ENCODE measurements at regions not wholly inside any gene's neighbourhood (a gene's known extent, or its start where the extent isn't known, plus 50 kb on each side); places are given as distances from the start of the nearest gene placed in this dataset.

DNA sequence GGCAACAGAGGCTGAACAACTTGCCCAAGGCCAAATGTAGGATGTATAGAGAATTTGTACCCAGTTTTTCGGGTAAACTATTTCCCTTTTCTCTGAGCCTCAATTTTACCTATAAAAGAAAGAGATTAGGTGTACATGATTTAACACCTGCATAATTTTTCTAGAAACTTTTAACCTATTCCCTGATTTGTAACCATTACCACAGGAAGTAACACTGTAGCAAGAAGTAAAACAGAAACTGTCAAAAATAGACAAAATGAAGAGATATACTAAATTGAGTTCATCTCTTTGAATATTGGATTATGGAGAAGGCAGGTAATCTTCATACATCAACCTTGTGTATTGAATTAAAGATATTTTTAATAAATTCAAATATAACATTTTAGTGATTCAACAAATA, 136.2 kb downstream of the ZC3H11B start:
- DNase-seq (ENCODE audit: low read depth, low spot score), result no peak

GRCh38 chr1:219476116-219476515, 136.8 kb downstream of the ZC3H11B start:
- DNase-seq (ENCODE audit: low read depth, low spot score), result no peak

DNA sequence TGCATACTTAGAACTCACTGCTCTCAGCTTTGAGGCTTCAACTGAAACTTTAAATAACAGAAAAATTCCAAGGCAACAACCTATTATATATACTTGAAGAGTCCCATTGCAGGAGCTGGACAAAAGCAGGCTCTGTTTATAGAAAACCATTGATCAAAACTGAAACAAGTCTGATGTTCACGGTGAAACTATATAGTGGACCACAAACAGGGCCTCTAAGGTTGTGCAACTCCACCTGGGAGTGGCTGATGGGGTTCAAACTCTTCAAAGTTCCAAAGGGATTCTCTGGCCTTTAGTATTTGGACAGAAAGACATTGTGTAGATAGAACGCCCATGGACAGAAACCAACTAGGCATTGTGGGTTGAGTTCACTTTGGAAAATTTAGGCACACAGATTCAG, 140.3 kb downstream of the ZC3H11B start:
- no peak for DNase-seq (ENCODE audit: low read depth, low spot score)

DNA sequence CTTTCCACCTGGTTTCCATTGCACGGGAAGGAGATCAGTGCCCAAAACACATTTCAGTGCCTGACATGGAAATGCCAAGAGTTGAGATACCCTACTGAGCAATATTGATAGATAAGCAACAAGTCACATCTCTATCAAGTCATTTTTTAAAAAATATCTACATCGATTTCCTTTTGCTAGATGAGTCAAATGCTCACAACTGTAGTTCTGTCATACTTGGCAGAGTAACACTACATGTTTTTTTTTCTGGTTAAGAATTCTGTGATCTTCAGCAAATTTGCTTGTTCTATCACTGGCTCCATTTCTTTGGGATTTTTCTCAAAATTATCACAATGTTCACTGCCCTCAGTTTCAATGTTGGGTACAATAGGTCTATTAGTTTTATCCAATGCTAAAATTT, 145.4 kb downstream of the ZC3H11B start:
- DNase-seq (ENCODE audit: low read depth, low spot score), result no peak

- DNase-seq (ENCODE audit: low read depth, low spot score), result no peak
These were observed 146.1 kb downstream of the ZC3H11B start for GRCh38 chr1:219466766-219467165.

DNA sequence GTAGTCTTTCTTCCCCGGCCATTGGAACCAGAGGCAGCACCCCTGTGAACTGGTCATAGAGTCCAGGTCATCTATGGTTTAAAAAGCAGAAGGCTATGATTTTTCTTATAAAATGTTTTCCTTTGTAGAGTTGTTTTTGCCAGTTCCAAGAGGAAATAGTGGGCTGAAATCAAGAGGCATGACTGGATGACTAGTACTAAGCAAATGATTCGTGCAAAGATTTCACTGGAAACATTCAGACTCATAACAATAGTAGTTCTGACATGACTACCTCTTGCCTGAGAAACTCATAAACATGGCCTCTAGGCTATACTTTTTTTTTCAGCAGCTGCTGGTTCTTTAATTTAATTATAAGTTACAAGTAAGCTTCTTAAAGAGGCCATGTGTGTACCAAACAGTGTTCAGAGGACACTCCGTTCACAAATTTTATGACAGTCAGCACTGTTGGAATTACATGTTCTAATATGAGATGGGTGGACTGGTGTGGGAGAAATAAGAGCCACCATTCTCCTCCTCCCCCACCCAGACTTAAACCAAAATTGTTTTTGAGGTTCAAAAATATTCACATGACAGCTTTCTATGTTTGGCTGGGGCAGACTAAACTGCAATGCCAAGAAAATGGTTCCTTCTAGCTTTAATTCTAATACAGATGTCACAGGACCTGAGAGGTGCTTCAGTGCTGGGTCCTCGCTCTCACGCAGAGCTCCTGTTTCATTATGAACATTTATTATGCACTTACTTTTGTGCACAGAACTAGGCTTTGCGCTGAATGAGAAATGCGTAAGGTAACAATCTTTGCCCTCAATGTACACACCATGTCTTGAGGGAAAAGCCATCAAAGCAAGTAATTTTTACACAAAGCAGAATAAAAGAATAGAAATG, 147.5 kb downstream of the ZC3H11B start:
- DNase-seq (ENCODE audit: low read depth, low spot score), result no peak

GRCh38 chr1:219463636-219464035, 149.3 kb downstream of the ZC3H11B start:
- DNase-seq (ENCODE audit: low read depth, low spot score), result no peak

DNA sequence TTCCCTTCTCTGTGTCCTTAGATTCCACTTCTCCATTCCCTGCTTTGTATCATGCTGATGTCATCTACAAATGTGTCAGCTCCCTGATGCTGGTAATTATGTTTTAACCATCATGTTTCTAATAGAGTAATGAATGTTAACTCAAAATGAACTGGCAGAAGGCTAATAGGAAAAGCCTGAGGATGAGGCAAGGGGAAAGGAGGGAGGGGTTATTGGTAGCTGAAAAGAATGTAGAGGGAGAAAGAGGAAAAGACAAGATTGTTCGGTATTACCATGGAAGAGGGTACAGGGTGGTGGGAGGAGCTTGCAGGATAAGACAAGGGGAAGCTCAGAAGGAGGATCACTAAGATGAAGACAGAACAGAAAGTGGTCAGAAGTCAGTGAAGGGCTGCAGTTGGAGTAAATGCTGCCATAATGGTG, 150.9 kb downstream of the ZC3H11B start:
- DNase-seq (ENCODE audit: low read depth, low spot score), result no peak

DNA sequence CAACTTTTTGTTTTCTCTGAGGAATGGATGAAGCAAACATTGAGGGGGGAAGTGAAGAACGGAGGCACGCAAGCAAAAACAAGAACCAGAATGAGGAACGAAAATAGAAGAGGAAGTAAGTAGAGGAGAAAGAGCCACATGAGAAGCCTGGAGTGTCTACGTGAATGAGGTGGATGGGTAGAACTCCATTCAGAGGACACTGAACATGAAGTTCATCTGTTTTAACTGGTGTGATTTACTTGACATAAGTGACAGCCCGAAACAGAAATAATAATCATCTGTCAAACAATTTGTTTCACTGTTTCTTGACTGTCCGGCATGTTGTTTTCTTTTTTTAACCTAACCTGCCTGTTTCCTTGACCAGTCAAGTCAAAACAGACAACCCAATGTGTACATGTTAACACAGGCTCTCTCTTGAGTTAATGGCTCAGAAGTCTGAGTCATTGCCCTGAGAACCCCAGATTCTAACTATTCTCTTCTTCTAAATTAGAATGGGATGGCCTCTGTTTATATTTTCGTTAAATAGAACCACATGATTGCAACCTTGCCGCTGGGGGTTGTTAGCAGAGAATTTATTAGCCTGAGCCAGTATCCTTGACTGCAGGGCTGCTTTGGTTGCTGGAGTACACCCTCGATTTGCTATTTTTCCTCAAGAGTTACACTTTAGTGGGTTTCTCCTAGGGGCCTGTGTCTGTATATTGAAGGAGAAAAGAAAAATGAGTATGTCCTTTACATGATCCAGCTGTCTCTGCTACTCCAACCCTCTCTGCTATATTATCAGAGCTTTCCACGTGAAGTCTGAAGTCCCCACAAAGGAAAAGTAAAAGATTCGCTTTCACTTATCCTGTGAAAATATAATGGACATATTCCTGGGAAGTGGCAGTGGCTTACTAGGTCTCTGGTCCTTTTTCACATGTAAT, 151.7 kb downstream of the ZC3H11B start:
- DNase-seq (ENCODE audit: low read depth, low spot score), result no peak

DNA sequence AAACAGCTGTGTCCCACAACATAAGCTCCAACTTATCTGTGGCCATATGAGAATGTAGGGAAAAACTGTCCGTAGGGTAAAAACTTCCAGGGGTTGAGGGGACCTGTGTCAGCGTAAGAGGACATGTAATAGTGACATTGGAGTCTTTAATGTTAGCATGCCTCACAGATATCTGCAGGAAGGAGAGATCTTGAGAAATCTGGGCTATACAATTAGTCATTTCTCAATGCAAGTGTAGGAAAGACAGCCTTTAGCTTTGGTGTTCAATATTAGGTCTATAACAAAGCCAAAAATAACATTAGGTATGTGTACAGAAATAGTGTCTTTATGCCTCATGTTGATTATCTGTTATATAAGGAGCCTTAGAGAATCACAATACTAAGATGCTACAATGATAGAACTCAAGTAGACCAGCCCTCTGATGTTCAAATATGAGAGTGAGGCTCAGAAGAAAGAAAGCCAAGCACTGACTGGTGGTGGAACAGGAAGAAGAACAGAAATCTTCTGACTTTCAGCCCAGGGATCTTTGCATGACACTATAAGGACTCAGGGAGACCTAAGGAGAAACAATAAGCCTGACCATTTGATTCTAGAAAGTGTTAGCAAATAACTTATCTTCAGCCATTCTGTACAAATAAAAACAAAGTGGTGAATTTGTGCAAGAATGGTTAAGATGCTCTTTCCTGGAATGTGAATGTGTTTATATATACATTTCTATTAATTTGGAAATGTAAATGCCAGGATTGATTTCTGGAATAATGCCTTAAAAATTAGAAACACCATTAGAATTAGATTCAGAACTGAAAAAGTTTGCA, 152.6 kb downstream of the ZC3H11B start:
- no peak for DNase-seq (ENCODE audit: low read depth, low spot score)

- no peak for DNase-seq (ENCODE audit: low read depth, low spot score)
These were observed 153.4 kb downstream of the ZC3H11B start for GRCh38 chr1:219459351-219460080.

DNA sequence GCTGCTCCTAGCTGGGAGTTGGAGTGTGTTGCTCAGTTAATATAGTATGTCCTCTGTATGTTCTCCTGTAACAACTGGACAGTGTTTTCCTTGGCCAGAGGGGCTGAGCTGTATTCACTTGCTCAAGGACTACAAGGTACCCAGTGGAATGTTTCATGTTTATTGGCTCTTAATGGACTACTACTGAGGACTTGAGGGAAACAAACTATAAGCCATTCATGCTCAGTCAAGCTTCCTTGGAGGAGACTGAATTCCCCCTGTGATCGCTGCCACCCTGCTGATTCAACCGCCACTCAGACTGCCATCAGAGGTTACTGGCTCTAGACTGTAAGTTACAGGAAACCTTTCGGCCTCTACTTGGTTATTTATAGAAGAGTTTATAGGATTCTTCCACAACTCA, 166.6 kb downstream of the ZC3H11B start:
- DNase-seq (ENCODE audit: low read depth, low spot score), result no peak

GRCh38 chr1:219445864-219446263, 167.0 kb downstream of the ZC3H11B start:
- no peak for DNase-seq (ENCODE audit: low read depth, low spot score)

DNA sequence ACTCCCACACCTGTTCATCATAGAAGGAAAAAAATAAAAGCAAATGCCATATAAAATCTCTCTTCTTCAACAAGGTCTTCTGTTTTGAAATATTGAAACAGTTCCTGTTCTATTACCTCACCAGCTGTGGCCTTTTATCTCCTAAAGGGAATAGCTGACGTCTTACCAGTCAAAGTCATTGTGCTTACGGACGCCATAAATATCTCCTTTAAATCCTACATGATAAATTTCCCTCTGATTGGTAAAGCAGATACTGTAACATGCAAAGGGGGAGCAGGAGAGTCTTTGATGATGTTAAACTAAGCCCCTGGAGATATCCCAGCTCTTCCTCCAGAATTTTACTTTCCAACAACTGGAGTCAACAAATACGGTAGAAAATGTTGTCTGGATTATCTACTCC, 168.4 kb downstream of the ZC3H11B start:
- no peak for DNase-seq (ENCODE audit: low read depth, low spot score)

GRCh38 chr1:219443763-219444162, 169.1 kb downstream of the ZC3H11B start:
- DNase-seq (ENCODE audit: low read depth, low spot score), result no peak

GRCh38 chr1:219442611-219443061, 170.3 kb downstream of the ZC3H11B start:
- no peak for DNase-seq (ENCODE audit: low read depth, low spot score)

DNA sequence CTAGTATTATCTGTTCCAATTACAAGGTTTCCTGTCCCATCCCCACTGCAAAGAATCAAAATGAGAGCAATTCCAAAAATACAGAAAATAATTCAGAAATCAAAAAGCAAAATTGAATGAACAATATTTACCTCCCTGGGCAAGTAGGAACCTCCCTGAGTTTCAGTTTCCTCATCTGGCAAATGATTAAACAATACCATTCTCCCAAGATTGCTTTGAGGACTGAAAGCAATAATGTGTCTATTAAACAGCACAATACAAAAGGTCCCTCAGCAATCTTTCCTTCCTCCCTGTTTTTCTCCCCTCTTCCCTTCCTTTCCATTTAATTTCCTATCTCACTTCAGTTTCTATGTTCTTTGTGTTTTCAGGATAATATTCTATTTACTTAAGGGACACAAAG, 171.0 kb downstream of the ZC3H11B start:
- no peak for DNase-seq (ENCODE audit: low read depth, low spot score)

GRCh38 chr1:219439376-219439775, 173.5 kb downstream of the ZC3H11B start:
- DNase-seq (ENCODE audit: low read depth, low spot score), result no peak

DNA sequence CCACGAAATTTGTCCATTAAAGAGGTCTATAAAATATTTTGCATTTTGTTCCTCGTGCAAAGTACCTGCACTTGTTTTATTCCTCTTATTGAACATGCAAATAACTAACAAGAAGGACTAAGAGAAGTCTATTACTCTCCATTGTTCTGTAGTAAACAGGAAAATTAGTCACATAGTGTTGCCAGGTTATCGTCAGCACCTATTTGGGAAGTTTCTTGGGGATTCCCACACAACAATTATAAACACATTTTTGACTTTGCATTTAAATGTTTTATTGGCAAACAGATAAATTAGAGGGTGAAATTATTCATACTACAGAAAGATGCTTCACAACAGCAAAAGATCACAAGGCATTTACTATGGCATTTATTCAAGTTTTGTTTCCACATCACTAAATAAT, 174.5 kb downstream of the ZC3H11B start:
- DNase-seq (ENCODE audit: low read depth, low spot score), result no peak

- DNase-seq (ENCODE audit: low read depth, low spot score), result no peak
These were observed 178.0 kb downstream of the ZC3H11B start for GRCh38 chr1:219434923-219435297.
